DMS 273 treated with DMSO at 0.1 percent for 48 hours (cell line): ENCODE measurements at regions not wholly inside any gene's neighbourhood (a gene's known extent, or its start where the extent isn't known, plus 50 kb on each side); places are given as distances from the start of the nearest gene placed in this dataset.

Experiments used
- DNase-seq: peaks from one replicate; lab custom pipeline; 2025; lab: John Stamatoyannopoulos, UW

DNA sequence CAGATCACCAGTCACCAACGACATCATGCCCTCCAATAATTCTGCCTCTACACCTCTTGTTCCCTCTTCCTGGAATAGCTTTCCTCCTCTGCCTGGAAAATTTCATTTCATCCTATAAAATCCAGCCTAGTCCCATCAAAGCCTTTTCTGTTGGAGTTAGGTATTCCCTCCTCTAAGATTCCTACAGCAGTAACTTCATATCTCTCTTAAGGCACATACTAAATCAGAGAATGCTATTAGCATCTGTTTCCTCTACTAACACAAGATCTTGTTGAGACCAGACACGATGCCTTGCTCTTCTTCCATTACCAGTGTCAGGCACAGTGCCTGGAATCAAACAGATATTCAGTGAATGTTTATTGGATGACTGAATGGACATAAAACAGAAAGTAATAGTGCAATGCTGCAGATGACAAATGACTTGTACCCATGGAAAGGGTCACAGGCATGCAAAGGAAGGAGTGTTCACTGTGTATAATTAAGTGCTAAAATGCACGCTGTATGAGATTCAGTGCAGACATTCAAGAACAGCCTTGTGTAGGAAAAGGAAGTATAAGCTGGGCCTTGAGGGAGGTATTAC lies 342.0 kb upstream of the ACVR2A start:
- DNase-seq, result no peak

DNA sequence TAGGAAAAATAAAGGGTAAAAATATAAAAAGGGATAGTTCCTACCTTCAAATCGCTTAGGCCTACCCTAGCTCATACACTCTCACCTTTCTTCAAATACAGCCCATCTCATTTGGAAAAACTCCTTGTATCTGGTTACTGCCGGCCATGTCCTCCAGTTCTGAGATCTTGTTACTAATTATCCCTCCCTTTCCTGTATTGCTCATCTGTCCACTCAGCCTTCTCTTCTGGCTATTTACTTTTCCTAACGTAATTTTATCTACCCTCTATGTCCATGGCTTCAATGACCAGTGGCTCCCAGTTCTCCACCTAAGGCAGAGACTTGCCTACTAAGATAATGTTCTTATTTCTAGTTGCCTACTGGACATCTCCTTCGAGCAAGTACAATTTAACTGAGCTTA lies 342.9 kb upstream of the ACVR2A start:
- no peak for DNase-seq

DNA sequence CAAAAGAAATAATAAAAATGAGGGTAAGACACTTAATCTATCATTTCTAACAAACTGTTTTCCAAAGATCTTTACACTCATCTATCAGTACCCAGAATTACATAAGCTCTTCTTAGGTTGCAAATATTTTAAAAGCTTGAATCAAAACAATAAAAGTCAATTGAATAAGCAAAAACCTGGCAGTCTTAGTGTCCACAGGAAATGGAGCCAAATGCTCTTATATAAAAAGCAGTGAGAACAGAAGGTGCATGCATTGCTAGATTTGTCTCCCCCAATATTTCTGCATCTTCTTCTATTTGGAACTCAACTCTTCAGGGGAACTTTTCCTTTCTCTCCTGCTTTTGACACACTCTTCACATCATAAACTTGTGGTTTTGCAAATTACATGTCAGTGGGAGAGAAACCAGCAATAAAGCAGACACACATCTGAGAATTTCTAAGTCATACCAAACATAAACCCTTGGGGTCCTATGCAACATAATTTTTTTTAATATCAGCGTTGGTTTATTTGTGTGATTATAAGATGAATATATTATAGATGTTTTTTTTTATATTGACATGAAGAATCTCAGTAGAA lies 343.9 kb upstream of the ACVR2A start:
- DNase-seq, result no peak

DNA sequence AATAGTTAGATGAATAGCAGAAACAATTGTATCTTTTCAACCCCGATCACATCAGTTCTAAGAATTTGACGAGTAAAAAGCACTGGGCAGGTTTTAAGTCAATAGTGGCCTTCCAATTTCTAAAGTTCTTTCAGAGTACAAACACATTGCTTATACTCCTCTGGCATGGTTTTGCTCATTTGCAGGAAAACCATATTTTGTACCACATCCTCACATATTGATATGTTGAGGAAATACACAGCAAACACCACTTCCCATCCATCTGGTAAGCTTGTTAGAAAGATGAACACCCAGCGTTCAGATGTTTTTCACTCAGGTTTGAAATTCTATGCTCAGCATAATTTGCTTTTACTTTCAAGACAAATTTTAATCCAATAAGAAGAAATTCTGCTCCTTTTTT lies 344.6 kb upstream of the ACVR2A start:
- DNase-seq, result no peak

DNA sequence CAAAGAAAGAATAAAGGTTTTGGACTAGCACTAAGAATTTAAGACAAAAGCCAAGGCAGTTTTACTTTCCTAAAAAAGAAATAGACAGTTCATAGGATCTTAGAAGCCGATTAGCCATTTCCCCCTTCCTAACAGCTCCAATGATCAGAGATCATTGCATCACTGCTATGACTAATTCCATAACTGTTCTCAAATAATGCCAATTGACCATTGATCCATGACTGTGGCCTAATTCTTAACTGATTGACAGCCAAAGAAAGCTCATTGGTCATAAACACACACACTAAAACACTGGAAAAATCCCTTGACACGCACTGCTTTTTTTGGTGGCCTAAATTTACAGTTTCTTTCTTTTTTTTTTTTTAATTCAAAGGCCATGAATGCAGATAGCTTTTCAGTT lies 345.0 kb upstream of the ACVR2A start:
- no peak for DNase-seq

DNA sequence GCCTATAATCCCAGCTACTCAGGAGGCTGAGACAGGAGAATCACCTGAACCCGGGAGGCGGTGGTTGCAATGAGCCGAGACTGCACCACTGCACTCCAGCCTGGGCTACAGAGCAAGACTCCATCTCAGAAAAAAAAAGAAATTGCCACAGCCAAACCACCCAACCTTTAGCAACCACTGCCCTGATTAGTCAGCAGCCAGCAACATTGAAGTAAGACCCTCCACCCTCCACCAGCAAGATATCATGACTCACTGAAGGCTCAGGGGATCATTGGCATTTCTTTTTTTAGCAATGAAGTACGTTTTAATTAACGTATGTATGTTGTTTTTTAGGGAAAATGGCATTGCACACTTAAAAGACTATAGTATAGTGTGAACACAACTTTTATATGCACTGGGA lies 349.1 kb upstream of the ACVR2A start:
- no peak for DNase-seq

DNA sequence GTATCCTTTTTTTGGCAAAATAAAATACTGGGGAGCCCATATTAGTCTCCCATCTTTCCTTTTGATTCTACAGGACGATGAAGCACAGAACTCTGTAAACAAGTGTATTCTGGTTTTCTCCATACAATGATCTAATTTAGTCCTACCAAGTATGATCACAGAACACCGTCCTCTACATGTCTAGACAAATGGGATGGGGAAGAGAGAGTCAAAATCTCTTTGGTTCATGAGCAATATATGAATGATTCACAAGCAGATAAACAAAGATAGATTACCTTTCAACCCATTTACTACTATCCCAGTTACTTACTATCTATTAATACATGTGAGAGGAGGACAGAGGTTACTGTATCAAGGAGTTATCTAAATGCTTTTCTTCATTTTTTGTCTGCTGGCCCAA lies 352.4 kb upstream of the ACVR2A start:
- no peak for DNase-seq

DNA sequence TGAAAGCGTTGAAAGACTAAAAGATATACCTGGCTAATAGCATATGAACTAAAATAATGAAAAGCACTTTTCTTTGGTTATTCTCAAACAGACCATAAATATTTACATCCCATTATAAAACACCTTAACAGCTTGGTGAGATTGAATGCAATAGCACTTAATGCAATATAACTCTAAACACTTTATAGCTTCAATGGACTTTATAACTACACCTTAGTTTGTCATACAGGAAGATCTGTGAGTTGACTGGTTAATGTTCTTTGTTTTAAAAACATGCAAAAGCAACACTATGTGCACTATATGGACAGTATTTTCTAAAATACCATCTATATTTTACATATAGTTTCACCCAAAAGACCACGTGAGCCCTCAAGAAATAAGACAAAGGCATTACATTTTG lies 353.3 kb upstream of the ACVR2A start:
- no peak for DNase-seq

DNA sequence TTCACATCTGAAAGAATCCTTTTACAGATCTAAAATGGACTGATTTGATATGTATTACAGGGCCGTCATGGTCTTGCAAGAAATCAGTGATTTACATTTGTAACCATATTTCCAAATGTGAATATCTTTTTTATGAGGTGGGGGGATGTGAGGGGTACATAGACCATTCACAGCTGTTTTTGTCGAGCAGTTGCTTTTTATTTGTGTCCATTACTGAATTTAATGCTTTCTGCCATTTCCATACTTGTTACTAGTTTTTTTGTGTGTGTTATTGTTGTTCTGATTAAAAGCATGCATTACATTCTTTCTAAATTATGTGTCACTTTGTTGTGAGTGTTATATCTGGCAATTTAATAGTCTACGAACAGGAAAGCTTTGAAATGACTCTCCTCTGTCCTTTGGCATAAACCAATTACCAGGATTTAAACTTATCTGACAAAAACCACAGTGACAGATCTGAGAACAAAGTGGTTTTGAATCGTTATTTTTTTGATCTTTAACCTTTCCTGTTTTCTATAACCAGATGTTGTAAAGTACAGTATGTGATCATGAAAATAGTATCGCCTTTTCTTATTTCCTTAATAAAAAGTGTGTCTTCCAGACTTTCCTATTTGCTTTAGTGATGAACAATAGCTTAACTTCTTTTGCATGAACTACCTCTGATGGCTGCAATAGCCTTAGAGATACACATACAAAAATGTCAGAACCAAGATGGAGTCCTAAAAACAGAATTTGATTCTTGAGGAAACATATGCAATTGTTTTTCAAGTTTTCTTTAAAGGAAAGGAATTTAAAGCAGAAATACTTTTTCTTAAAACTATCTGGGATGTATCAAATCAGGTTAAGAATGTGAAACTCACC lies 354.2 kb upstream of the ACVR2A start:
- DNase-seq, result no peak

DNA sequence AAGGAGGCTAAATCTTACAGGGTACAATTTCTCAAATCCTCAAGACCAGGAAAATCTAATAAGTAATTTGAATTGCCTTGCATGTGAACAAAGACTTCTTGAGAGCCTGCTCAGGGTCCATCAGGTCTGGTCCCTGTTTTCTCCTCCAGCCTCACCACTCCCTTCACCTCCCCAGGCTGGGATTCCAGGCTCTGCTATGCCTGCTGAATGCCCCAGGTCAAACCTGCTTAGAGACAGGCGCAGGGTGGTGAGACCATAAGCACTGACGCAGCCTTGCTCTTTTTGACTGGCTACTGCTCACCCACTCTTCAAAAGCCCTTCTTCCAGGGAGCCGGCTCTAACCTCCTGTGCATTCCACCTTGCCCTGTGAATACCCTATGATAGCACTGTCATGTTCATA lies 356.4 kb upstream of the ACVR2A start:
- DNase-seq, result no peak

DNA sequence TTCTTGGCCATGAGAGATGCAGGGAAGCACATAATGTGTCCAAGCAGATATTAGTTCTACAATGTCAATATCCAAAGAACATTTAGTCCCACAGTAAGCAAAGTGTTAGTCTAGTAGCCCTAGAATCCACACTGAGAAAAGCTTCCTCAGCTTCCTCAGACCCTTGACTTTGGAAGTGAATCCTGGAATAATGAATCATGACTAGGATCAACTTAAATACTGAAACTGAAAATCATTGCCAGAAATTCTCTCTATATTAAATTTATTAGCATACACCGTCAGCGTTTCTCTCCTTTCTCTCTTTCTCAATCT lies 356.9 kb upstream of the ACVR2A start:
- no peak for DNase-seq

DNA sequence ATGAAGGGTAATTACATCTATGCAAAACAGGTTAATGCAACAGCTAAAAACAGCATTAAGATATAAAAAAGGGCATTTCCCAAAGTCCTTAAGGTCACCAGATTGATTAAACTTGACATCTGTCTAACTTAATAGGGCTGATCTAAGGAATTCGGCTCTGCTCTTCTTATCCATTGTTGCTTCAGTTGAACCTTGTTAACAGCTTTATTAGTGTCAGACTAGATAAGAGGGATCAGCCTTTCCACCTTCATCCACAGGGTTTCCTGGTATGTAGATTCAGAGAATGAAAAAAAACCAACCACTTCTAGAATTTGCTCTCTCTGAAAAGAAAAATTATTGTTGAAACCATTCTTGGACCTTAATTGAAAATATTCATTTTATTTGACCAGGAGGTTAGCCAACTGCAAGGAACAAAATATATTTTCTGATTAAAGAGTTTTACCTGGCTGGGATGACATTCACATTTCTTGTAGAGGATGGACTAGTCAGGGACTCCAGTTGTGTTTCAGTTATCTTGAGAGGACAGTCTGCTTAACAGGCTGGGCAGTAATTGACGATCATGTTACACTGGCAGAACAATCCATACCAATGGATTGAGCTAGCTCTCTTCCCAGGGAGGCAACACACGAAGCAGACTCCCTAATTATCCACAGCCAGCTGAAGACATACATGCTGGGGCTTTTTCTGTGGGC lies 357.4 kb upstream of the ACVR2A start:
- DNase-seq, result no peak

DNA sequence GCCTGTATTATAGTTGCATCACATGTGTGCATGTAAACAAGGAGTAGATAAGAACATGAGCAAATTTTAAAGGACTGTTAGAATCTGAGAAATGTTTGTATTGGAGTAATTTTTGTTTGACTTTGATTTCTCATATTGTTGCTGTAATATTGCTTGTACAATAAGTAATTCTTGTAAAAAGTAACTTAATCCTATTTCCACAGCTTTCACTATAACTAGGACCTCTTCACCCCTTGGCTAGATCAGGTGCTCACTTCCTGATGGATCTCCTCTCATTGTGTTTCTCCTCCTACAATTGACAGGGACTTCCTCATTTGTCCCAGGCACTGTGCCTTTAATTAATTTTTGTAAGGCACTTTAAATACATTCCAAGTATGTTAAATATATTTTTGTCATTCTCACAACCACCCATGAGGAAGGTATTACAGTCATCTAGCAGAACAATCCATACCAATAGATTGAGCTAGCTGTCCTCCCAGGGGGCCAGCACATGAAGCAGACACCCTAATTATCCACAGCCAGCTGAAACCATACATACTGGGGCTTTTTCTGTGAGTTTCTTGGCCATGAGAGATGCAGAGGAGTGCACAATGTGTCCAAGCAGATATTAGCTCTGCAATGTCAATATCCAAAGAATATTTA lies 359.5 kb upstream of the ACVR2A start:
- DNase-seq, result no peak

DNA sequence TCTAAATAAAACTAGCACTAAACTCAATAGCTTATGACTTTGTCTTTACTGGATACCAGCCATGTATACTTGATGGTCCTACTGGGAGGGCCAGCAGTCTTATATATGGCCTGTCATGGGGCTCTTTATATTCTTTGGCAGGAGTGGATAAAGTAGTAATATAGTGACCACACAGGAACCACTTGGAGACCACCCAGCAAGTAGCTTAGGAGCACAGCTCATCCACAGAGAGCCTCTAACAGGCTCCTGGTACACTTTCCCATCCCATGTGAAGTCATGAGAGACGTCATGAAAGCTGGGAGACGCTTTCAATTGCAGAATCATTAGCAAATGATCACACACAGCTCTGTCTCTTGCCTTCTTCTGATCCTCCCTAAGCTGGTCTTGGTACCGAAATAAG lies 360.9 kb upstream of the ACVR2A start:
- DNase-seq, result no peak

DNA sequence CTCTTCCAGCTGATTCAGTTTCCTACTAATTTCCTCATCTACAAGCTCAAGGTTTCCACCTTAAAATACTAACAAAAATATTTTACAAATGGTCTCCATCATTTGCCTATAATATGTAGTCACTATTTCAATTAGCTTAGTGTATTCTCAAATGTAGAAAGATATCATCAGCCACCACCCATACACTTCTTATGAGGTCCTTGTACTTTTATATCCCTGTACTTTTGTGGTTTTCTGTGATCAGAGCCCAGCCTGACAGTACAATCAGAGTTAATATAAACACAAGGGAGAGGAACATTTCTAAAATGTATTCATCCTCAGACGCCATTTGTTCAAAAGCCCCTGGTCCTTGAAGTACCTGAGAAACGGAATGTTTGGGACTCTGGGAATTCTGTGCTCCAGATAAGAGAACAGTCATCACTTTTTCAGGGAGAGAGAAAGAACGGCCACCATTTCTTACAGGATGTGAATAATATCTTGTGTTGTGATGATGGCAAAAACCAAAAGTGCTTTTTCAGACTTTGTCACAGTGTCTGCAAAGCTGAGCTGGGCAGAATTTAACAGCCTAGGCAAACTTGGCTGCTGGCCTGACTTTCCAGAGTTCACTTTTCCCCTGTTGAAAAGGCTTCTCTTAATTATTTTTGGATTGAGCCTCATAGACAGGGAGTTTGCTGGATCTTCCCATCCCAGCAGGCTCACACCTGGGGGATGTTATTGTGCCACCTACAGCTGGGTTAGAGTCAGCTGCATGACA lies 361.7 kb upstream of the ACVR2A start:
- DNase-seq, result no peak

DNA sequence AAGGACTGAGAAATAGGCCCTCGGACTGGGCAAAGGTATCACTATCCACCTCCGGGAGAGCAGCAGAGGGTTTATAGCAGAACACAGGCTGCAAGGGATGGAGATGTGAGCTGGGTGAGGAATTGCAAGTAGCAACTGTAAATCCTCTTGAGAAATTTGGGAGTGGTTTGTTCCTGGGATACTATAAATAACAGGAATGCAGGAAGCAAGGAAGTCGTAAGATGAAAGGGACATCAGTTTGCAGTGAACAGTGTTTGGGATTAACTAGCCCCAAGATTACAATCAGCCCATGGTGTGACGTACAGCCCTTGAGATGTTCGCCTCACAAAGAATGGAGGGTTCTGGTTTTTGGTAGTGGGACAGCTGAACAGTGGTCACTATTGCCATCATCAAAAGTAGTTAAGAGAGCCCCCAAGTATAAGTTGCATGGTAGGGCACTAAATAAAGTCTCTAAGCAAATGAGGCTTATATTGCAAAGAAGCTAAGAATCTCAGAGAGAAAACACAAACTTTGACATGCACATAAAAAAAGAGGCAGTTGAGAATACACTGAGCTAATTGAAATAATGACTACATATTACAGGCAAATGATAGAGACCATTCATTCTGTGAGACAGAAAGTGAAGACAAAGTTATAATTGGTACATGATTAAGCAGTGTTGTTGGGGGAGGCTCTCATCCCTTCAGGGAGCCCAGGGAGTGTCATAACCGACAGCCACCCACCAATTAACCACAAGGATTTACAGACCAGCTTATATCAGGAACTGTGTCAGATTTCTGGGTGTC lies 362.5 kb upstream of the ACVR2A start:
- DNase-seq, result no peak

DNA sequence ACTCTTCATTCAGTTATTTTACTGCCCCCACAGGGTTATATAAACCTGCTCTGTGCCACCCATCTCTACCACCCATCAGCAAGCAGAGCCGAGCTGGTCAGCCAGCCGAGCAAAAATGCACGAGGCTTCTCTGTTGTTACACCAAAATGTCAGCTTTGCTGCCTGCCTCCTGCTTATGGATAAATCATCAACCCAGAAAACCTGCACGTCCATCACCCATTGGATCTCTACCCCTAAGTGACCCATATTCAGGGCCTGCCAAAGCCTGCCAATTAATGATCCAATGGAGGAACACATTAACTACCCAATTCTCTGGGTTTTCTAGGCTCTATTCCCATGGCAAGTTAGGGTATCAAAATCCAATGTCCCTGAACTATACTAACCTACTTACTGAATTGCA lies 365.5 kb upstream of the ACVR2A start:
- no peak for DNase-seq

DNA sequence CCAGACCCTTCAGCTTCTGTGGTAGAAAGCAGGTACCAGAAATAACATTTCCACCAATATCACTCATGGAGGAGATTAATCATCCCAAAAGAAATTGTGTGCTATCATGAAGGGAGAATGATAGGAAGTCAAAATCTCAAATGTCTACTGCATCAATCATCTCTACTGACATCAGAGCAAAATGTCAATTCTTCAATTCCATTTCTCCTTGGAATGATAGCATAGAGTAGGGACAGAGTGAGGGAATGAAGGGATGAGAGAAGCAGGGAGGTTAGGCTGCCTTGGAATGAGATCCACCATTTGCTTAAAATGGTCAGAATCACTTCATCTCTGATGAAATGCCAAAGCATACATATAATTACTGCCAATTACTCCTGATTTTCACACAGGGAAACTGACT lies 371.8 kb upstream of the ACVR2A start:
- no peak for DNase-seq

DNA sequence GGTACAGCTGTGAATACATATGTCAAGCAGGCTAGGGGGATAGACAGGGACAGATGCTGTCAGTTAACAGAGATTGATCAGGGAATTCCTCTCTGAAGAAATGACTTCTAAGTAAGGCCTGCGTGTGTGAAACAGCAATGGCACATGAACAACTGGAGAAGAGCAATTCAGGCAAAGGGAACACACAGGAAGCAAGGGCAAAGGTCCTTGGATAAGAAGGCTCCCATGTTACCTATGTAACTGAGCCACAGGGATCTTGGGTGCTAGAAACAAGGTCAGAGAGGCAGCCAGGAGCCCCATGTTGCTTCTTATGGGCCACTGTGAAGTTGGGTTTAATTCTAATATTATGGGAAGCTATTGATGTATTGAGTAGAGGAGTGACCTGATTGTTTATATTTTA lies 373.7 kb upstream of the ACVR2A start:
- DNase-seq, result no peak

DNA sequence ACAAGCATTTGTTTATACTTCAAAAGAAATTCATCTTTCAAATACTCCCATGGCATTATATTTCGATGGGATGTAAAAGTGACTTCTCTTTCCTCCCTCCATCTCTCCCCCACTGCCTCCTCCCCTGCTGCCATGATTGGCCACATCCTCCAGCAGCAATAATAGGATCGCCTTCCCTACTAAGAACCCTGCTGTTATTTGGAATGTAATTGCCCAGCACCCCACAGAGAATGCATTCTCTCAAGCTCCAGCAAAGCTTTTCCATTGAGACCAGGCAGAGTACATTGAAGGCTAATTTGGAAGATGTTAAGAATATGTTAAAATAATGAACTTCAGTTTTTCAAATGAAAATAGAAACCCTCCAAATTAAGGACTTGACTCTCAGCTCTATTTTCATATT lies 375.4 kb upstream of the ACVR2A start:
- no peak for DNase-seq

DNA sequence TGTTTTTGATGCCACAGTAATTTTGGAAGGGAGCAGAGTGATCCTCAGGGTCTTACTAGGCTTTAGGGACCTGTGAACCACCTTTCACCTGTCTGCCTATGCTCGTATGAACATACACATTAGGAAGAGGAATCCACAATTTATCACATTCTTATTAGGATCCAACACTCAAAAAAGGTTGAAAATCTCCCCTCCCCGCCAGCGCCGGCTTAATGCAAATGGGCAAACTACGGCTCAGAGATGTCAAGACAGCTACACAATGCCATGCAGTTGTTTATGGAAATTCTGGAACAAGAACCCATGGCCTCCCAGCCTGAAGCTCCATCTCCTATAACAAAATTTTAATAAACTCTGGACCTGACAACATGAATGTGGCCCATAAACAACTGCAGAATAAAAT lies 375.9 kb upstream of the ACVR2A start:
- DNase-seq, result no peak
